ENCODE measurements at regions not wholly inside any gene's neighbourhood (a gene's known extent, or its start where the extent isn't known, plus 50 kb on each side); places are given as distances from the start of the nearest gene placed in this dataset.

- TF ChIP-seq CTCF (IDR thresholded peaks at IDR 0.05; ENCODE audit: low read depth, low read length) (no peak), POLR2A (IDR thresholded peaks at IDR 0.05; ENCODE audit: extremely low read depth, insufficient read length) (no peak)
Measured at GRCh38 chr7:10122551-10123100, 851.0 kb upstream of the PHF14 start.

Measured in NB4 (cell line).